Right lobe of liver (tissue), 6 donors: ENCODE measurements at regions not wholly inside any gene's neighbourhood (a gene's known extent, or its start where the extent isn't known, plus 50 kb on each side); places are given as distances from the start of the nearest gene placed in this dataset.

Experiments used
- ATAC-seq, 4 donors: fragments of 200-7000 bp; cut with Tn5 transposase; one replicate each; pipeline ENCODE4 v1.9.1; 2020; ENCODE audit warnings: mild to moderate bottlenecking in 4 of 4, moderate library complexity in 4 of 4
- DNase-seq, 3 donors: peaks; one replicate each; pipeline ENCODE4 v3.0.0-alpha.2; 2020
- H3K27ac ChIP-seq, 3 donors: fragments of 200-600 bp; one replicate each; pipeline ENCODE4 v1.8.0; 2022
- H3K27me3 ChIP-seq, 2 donors: fragments of 200-600 bp; one replicate each; pipeline ENCODE4 v1.8.0; 2022
- H3K36me3 ChIP-seq, 4 donors: fragments of 200-600 bp; sonication (generic) in 1 of 4; one replicate each; pipeline versions ENCODE4 v1.5.1 to v1.8.0; 2017 to 2022; ENCODE audit warnings: control low read depth in 1 of 4
- H3K4me1 ChIP-seq, 4 donors: fragments of 200-600 bp; sonication (generic) in 1 of 4; one replicate each; pipeline versions ENCODE4 v1.5.1 to v1.8.0; 2017 to 2022; ENCODE audit warnings: control low read depth in 1 of 4
- H3K4me3 ChIP-seq, 3 donors: fragments of 200-600 bp; one replicate each; pipeline ENCODE4 v1.8.0; 2022
- H3K9me3 ChIP-seq, 4 donors: fragments of 200-600 bp; sonication (generic) in 1 of 4; one replicate each; pipeline versions ENCODE4 v1.5.1 to v1.8.0; 2017 to 2022; ENCODE audit warnings: control low read depth in 1 of 4
- POLR2A ChIP-seq: fragments of 450-650 bp; IDR thresholded peaks from one replicate; pipeline ENCODE4 v1.6.1; 2017; ENCODE audit warnings: antibody characterized with exemption, mild to moderate bottlenecking
- WGBS: methylation state at CpG from one replicate; pipeline ENCODE4 v1.1.6; 2018; ENCODE audit warnings: low coverage, low lambda C conversion rate; ENCODE audit not compliant: insufficient coverage; ENCODE audit errors: missing lambda C conversion rate; 5-methylcytosine and 5-hydroxymethylcytosine counted together
- intact Hi-C, 2 donors: fragments of 100-400 bp; cut with DNase I; formaldehyde crosslinking; loops; one replicate each; pipeline versions ENCODE4 v1.11.2 to v1.14.1; 2022
- TF ChIP-seq, protein P1 (sequence below), 4 donors: fragments of 200-600 bp in 3 of 4; fragments of 450-650 bp in 1 of 4; IDR thresholded peaks; one replicate each; pipeline versions ENCODE4 v1.5.1 to v1.8.0; 2016 to 2022; ENCODE audit warnings: antibody characterized with exemption in 4 of 4, mild to moderate bottlenecking in 2 of 4
- donor health status: DM: no; HTN: yes; CAD: no.
- donor health status: DM: no; HTN: no; CAD: no.
- donor health status: DM: no; HTN: no; CAD: no.
- donor health status: DM: no; HTN: yes; CAD: no.
- donor health status: DM: no; HTN: yes; CAD: no.

DNA sequence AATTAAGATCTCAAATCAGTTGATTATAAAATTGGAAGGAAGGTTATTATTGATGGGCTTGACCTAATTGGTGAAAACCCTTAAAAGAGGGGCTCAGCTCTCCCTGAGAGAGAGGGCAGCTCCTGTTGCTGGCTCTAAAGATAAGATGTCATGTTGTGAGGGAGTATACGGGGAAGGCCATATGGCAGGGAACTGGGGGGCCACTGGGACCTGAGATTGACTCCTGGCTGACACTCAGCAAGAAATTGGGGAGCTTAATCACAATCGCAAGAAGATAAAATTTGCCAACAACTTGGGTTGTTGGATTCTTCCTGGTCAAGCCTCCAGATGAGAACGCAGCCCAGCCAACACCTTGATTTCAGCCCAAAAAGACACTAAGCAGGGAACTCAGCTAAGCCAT is 69.7 kb upstream of the KCNJ6 start:
- ATAC-seq (no peak), DNase-seq (no peak)
- Histone ChIP-seq H3K27ac (no peak overlapping the region), H3K27me3 (peaks cover 0 to 5% of the 10 kb centered on the region in 2 donors), H3K9me3 (no peaks in the 10 kb centered on the region), H3K36me3 (no peaks in the 10 kb centered on the region), H3K4me1 (no peaks in the 10 kb centered on the region), H3K4me3 (no peak overlapping the region)
- WGBS = 56% methylated on average over 2 of the region's 3 CpGs
- TF ChIP-seq, protein P1, sequence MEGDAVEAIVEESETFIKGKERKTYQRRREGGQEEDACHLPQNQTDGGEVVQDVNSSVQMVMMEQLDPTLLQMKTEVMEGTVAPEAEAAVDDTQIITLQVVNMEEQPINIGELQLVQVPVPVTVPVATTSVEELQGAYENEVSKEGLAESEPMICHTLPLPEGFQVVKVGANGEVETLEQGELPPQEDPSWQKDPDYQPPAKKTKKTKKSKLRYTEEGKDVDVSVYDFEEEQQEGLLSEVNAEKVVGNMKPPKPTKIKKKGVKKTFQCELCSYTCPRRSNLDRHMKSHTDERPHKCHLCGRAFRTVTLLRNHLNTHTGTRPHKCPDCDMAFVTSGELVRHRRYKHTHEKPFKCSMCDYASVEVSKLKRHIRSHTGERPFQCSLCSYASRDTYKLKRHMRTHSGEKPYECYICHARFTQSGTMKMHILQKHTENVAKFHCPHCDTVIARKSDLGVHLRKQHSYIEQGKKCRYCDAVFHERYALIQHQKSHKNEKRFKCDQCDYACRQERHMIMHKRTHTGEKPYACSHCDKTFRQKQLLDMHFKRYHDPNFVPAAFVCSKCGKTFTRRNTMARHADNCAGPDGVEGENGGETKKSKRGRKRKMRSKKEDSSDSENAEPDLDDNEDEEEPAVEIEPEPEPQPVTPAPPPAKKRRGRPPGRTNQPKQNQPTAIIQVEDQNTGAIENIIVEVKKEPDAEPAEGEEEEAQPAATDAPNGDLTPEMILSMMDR (IDR thresholded peaks at IDR 0.05) = no peak
- no peak for TF ChIP-seq POLR2A
- intact Hi-C loops = no loop called here

GRCh38 chr21:37986751-37987399 is 70.6 kb upstream of the KCNJ6 start:
- no peak overlapping the region for H3K4me3 ChIP-seq
- H3K27me3 ChIP-seq = peaks cover 0 to 5% of the 10 kb centered on the region in 2 donors
- H3K27ac ChIP-seq = no peak overlapping the region
- no peak for DNase-seq
- WGBS = 47% methylated on average over 5 of the region's 5 CpGs
- intact Hi-C loops = no loop called here
- no peaks in the 10 kb centered on the region for H3K36me3 ChIP-seq
- ATAC-seq = no peak
- no peaks in the 10 kb centered on the region for H3K9me3 ChIP-seq
- no peak for TF ChIP-seq POLR2A
- TF ChIP-seq, protein P1 (IDR thresholded peaks at IDR 0.05) = no peak
- no peaks in the 10 kb centered on the region for H3K4me1 ChIP-seq

- Histone ChIP-seq H3K4me3 (no peak overlapping the region), H3K27ac (no peak overlapping the region), H3K9me3 (no peaks in the 10 kb centered on the region), H3K4me1 (no peaks in the 10 kb centered on the region), H3K36me3 (no peaks in the 10 kb centered on the region), H3K27me3 (peaks cover 0 to 5% of the 10 kb centered on the region in 2 donors)
- DNase-seq (no peak), ATAC-seq (no peak)
- intact Hi-C loops = no loop called here
- 76% methylated on average over 5 of the region's 5 CpGs for WGBS
- TF ChIP-seq, protein P1 (IDR thresholded peaks at IDR 0.05) = no peak
- TF ChIP-seq POLR2A = no peak
Observed at GRCh38 chr21:37987668-37988067, 71.4 kb upstream of the KCNJ6 start.

DNA sequence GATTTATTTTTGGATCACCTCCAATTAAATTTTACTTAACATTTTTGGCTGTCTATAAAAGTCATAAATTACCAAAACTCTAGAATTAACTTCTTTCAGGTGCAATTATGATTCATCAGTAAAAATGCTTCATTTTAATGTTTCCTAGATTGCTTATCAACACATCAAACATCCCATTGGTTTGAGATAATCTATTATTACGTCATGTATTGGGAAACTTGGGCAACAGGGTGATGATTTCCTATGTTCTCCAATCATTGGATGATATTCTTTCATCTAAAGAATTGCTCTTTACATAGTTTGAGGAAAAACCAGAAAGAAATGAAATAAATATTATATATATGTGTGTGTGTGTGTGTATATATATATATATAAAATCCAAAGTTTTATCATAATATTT is 76.8 kb upstream of the KCNJ6 start:
- H3K27me3 ChIP-seq = peaks cover 0 to 5% of the 10 kb centered on the region in 2 donors
- no peak for ATAC-seq
- H3K4me1 ChIP-seq = no peaks in the 10 kb centered on the region
- H3K36me3 ChIP-seq = no peaks in the 10 kb centered on the region
- H3K27ac ChIP-seq = no peak overlapping the region
- no peaks in the 10 kb centered on the region for H3K9me3 ChIP-seq
- no peak for TF ChIP-seq POLR2A
- H3K4me3 ChIP-seq = no peak overlapping the region
- WGBS = 21% methylated on average over 1 of the region's 1 CpG
- DNase-seq = no peak
- intact Hi-C loops = no loop called here

DNA sequence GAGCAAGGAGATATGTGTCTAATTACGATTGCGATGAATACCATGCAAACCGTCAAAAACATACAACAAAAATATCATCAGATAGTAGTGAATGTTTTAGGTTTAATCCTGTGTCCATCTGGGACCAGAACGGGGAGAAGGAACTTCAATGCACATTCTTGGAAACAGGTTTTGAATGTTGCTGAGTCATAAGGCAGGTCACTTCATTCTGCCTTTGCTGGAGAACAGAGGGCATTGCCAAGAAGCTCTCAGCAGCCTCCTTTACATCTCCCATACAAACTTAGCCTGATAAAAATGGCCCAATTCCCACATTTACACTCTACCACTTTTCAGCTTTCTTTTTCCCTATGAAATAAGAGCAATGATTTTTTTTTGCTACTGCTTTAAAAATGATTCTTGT is 78.0 kb upstream of the KCNJ6 start:
- Histone ChIP-seq H3K27me3 (no peaks in the 10 kb centered on the region), H3K4me1 (no peaks in the 10 kb centered on the region), H3K9me3 (no peaks in the 10 kb centered on the region), H3K27ac (no peak overlapping the region), H3K4me3 (no peak overlapping the region), H3K36me3 (no peaks in the 10 kb centered on the region)
- DNase-seq (no peak), ATAC-seq (no peak)
- TF ChIP-seq, protein P1 (IDR thresholded peaks at IDR 0.05) = no peak
- no peak for TF ChIP-seq POLR2A
- intact Hi-C loops = no loop called here
- WGBS = 67% methylated on average over 4 of the region's 4 CpGs
